ENCODE measurements at regions not wholly inside any gene's neighbourhood (a gene's known extent, or its start where the extent isn't known, plus 50 kb on each side); places are given as distances from the start of the nearest gene placed in this dataset.
"Not testable (repeated sequence)": the region's sequence is repeated elsewhere in the genome, so short reads cannot be mapped to it uniquely, and the experiment has no call there.

DNA sequence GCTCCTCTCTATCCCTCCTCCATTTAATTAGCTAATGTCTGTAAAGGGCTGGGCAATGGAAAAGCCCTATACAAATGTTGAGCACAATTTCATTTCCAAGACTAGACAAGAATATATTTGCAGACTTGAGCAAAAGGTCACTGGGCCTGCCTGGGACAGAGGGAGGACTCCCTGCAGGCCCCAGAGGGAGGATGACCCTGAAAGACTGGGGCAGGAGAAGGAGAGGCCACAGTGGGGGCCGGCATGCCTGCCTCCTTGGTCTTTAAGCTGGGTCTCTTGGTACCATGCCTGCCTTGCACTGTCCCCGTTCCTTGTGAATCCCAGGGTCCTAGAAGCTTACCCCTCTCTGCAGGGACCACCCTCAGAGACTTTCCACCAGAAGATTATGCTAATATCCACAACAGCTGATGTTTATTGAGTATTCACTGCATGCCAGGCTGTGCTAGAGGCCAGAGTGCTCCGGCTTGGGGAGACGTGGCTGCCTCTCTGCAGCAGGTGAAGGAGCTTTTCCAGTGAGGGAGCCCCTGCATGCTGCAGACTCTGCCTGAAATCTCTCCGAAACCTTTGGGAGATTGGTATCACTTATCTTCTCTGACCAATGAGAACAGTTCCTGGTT lies 72.7 kb upstream of the HSPA9 start:
- DNase-seq (ENCODE audit: low spot score), result no peak

DNA sequence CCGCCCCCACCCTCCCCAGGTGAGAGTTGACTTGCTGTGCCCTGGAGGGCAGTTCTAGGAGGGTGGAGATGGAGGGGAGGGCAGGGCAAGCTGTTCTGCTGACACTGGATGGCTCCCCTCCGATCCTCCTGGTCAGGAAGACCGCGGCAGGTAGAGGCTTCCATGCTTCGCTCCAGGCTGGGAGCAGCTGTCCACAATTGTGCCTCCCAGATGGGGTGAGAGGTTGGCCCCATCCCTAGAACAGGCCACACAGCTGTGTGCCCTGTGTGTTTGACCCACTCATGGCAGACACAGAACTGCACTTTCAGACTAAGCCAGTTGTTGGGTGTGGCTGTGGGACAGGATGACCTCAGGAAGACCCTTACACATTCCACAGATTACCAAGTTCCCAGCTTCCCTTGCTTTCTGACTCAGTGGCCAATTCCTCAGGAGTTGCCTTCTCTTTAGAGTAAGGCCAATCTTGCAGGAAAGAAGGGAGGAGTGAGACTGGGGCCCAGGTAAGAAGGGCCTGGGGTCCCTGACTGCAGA lies 72.1 kb upstream of the HSPA9 start:
- peak; percentile 17 for DNase-seq (ENCODE audit: low spot score)

DNA sequence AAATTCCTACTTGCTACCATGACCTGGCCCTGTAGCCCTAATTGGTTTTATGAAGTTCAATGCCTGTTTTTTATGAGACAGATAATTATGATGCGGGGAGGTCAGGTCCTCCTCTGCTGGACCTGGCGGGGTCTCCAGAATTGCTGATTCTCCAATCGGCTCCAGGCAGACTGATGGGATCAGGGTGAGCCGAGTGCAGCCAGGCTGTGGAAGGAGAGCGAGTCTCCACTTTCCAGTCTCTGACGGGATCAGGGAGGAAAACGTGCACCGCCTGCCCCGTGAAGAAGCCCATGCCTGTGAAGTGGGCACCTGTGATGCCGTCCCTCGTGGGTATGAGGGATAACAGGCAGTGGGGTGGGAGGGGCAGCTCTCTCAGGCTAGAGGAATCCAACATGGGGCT lies 71.5 kb upstream of the HSPA9 start:
- DNase-seq (ENCODE audit: low spot score), result no peak

DNA sequence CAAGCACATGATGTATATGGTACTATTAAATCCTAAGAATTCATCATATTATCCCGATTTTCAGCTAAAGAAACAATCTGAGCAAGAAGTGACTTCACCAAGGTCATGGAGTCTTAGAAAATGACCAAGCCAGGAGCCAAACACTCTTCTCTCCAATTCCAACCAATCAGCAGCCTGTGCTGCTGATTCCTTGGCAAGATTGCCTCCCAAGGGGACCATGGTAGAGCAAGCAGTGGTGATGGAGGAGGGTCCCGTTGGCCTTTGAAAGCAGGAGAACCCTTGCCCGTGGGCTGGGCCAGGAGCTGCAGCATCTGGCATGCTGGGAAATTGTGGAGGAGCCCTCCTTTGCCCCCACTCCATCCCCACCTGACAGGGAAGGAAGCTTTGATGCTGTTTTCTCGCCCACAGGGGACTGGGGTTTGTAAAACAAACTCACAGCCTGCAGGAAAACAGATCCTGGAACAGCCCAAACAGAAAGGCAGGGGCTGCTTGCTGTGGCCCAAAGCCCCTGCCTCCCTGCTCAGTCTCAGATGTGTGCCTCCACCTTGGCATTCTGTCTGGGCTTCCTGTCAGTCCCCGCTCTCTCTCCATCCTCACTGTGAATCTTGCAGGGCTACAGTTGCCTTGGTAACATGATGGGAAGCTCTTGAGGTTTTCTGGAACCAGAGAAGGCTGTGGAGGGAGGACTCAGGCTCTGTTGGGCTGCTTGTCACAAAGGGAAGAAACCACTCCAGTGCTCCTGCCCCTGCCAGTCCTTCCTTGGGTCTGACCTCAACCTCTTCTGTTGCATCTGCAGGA lies 70.8 kb upstream of the HSPA9 start:
- no peak for DNase-seq (ENCODE audit: low spot score)

GRCh38 chr5:138643040-138643791 lies 68.0 kb upstream of the HSPA9 start:
- DNase-seq (ENCODE audit: low spot score), result no peak

DNA sequence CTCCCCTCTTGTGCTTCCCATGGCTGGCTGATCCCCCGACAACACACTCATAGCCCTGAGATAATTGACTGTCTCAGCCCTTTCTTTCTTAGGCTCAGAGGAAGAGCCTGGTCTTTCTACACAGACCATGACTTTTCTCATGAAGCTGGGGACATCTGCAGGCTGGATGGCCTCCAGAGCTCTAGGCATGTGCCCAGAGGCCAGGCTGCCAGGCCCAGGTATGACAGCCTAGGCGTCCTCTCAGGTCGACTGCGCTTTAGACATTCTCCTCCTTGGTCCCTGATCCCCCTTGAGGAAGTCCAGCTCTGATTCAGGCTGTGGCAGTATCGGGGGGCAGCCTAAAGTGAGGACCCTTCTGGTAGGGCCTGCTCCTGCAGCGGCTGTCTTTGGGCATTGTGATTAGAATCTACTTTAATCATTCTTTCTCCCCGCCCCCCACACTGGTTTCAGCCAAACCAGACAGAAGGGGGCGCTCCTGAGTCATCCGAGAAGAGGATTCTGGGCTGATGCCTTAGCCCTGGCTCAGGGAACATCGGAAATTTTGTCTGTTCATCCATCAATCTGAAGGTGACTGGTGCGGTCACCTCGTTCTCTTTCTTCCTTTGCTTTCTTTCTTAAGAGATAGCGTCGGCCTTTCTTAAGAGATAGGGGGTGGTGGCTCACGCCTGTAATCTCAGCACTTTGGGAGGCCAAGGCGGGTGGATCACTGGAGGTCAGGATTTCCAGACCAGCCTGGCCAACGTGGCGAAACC lies 66.5 kb upstream of the HSPA9 start:
- peak; percentile 70 for DNase-seq (ENCODE audit: low spot score)

DNA sequence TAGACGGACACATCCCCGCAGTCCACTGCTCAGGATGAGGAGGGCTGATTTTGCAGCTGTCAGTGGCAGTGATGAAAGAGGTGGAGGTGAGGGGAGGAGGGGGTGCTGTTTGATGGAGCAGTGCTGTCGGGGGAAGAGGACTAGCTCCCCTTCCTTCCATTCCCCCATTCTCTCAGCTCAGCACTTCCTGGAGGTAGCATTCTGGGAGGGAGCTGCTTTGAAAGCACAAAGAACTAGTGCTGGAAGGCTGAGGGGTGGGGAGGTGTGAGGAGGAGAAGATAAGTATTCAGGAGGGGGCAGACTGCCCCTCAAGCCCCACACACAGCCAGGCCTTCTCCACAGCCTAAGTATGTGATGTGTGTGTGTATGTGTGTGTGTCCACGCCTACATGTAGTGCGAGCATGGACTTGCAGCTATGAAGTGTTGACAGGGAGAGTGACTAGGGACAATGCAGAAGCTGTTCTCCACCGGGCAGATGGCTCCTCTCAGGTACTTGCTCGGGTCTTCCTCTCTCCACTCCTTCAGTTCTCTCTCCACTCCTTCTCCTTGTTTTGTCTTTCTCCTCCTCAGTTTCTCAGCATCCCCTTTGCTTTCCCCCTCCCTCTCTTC lies 65.5 kb upstream of the HSPA9 start:
- no peak for DNase-seq (ENCODE audit: low spot score)

DNA sequence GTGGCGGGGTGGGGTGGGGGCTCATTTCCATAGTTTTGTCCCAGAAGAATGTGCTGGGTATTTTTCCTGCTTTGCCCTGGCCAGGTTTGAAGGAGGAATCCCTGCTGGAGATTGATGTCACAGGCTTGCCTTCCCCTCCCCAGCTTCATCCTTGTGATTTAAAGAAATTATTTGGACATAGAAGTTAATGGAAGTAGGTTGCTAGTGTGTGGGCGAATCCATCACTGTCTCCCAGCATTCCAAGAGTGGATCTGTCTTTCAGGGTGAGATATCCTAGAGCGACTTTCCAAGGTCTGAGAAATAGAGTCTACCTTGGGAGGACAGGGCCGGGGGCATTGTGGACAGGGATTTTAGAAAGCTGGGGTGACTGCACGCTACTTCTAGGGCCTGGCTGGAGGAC lies 64.9 kb upstream of the HSPA9 start:
- DNase-seq (ENCODE audit: low spot score), result no peak

DNA sequence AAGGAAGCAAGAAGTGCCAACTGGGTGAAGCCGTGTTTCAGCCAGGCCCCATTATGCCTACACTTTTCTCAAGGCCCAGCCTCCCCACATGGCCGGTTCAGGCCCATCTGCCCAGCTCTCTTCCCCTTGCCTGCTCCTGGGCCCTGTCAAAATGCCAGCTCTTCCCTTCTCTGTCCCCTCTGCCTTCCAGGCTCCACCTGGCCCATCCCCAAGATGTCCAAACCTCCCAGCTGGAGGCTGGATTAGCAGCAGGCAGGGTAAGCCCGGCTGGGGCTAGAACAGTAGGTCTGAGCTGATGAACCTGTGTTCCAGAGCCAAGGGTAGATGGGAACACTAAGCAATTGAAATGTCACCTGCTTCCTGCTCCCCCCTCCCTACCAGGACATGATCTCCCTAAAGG lies 64.1 kb upstream of the HSPA9 start:
- DNase-seq (ENCODE audit: low spot score), result no peak

DNA sequence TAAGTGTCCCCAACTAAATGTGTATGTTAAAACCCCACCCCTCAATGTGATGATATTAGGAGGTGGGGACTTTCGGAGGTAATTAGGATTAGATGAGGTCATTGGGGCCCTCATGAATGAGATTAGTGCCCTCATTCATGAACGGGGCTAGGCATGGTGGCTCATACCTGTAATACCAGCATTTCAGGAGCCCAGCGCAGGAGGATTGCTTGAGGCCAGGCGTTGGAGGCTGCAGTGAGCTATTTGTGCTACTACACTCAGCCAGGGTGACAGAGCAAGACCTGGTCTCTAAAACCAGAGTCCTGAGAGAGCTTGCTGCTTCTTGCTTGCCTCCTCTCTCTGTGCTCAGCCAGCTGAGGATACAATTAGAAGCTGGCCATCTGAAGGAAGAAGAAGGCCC lies 62.1 kb upstream of the HSPA9 start:
- no peak for DNase-seq (ENCODE audit: low spot score)

- no peak for DNase-seq (ENCODE audit: low spot score)
Observed at GRCh38 chr5:138636398-138636944, 61.3 kb upstream of the HSPA9 start.

GRCh38 chr5:138635708-138636107 lies 60.5 kb upstream of the HSPA9 start:
- no peak for DNase-seq (ENCODE audit: low spot score)

- no peak for DNase-seq (ENCODE audit: low spot score)
Observed at GRCh38 chr5:138635265-138635664, 60.1 kb upstream of the HSPA9 start.

GRCh38 chr5:138634804-138635203 lies 59.6 kb upstream of the HSPA9 start:
- DNase-seq (ENCODE audit: low spot score), result not testable (repeated sequence)

GRCh38 chr5:138632900-138633489 lies 57.8 kb upstream of the HSPA9 start:
- peak; percentile 51 for DNase-seq (ENCODE audit: low spot score)

DNA sequence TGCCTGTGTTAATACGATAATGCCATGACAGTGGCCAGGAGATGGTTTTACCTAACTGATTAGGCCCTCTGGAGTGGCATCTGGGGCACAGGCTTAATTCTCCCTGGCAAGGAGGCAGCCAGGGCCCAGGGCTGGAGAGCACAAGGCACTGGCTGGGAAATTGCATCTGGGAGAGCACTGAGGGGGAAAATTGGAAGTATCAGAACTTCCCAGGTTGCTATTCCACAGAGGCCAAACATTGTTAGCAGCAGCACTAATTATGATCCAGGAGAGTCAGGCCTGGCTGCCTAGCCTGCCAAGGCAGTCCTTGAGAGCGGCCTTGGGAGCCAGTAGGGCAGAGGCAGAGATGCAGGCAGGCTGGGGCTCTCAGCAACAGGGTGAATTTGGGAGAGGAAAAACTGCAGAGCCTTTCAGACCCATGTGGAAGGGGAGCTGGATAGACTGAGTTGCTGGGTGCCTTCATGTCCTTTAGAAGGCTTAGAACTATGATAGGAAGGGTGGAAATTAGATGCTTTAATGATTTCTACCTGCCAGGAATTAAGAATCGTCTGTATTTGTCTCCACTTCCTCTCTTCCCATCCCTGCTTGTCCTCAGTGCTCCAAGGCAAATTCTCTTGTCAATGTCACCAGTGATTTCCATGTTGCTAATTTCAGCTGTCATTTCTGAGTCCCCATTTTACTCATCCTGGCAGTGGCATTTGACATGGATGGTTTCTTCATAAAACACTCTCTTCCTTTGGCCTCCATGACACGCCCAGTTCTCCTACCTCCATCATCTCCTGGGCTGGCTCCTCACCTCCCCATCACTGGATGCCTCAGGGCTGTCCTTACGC lies 56.1 kb upstream of the HSPA9 start:
- DNase-seq (ENCODE audit: low spot score), result no peak

GRCh38 chr5:138629392-138629791 lies 54.2 kb upstream of the HSPA9 start:
- DNase-seq (ENCODE audit: low spot score), result no peak

- no peak for DNase-seq (ENCODE audit: low spot score)
Observed at GRCh38 chr5:138626333-138626944, 51.2 kb upstream of the HSPA9 start.

DNA sequence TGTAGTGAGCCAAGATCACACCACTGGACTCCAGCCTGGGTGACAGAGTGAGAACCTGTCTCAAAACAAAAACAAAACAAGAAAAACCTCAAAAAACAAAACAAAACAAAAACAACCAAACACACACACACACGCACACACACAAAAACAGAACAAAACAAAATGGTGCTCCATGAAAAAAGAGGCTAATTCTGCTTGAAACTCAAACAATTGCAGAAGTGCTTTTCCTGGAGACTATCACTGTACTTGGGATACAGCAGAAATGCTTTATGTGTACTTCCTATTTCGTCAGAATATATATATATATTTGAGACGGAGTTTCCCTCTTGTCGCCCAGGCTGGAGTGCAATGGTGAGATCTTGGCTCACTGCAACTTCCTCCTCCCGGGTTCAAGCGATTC lies 49.9 kb upstream of the HSPA9 start:
- no peak for DNase-seq (ENCODE audit: low spot score)

All from AG08395 (cell line).